ENCODE measurements at regions not wholly inside any gene's neighbourhood (a gene's known extent, or its start where the extent isn't known, plus 50 kb on each side); places are given as distances from the start of the nearest gene placed in this dataset.
A peak's percentile ranks its signal among the peaks of the same experiment; 100 is the strongest.
"Not testable (repeated sequence)": the region's sequence is repeated elsewhere in the genome, so short reads cannot be mapped to it uniquely, and the experiment has no call there.

DNA sequence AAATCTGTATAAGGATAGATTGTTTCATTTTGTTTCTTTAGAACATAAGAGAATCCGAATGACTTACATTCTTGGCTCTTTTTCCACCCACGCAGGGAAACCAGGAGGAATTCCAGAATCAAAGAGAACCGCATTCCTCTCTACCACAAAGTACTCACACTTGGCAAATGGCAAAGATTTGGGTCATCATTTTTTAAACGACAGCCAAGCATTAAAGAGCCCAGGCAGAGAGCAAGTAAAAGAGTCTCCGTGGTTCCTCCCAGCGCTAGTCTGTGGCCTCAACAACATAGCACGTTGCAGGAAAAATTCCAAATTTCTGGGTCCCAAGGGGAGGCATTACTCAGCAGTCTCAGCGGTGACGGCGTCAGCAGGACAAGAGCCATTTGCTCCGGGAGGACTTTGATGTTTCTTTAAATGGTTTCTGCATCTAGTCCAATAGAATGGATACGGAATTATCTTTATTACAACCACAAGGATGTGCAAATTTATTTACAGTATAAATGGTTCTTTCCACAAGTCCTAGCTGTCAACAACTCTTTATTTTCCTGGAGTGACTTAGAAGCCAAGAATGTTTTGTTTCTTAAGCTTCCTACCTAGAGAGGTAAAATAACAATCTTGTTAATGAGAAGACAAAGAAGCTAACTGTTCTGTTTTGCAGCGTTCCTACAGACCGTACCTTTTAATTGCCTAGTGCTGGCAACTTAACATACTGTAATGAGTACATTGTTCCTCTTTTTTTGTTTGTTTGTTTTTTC lies 232.5 kb downstream of the SKIDA1 start:
- no peak for DNase-seq (ENCODE audit: low read depth)

DNA sequence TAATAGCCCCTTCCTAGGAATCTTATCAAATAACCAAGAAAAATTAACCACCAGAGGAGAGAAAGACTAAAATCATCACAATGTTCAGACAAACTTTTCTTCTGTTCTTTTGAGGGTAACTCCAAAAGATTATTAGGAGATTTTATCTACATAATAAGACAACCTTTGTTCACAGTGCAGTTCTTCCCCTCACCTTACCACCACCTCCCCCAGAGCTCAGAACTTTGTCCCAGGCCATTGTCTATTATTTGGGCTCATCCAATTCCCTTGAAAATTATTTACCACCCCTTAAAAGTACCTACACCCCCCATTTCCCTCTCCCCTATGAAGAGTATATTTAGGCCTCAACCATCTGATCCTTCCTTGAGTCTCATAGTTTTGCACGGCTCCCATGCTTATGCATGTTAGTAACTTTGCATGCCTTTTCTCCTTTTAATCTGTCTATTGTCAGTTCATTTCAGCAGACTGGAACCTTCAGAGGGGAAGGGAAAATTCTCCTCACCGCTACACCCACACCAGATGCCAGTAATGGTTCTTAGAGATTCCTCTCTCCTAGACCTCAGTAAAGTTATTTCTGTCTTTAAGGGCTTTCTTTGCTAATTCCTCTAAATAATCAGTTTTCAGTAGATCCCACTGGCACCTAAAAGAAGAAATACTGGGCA lies 234.9 kb downstream of the SKIDA1 start:
- no peak for DNase-seq (ENCODE audit: low read depth)

DNA sequence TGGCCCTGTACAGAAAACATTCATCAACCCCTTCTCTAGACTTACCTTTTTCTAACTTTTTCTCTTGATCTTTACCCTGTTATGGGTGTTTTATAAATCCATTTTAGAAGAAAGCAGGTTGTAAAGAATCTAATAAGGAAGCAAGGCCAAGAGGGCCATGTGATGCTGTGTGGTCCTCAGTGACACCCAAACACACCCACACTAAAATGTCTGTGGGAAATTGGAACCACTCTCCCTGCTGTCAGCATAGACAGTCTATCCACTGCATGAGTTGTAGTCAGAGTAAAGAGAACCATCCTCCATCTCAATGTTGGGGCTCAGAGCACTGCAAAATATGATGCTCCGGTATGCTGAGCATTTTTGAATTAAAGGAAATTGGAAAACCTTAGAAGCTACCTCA lies 235.5 kb downstream of the SKIDA1 start:
- DNase-seq (ENCODE audit: low read depth): no peak

DNA sequence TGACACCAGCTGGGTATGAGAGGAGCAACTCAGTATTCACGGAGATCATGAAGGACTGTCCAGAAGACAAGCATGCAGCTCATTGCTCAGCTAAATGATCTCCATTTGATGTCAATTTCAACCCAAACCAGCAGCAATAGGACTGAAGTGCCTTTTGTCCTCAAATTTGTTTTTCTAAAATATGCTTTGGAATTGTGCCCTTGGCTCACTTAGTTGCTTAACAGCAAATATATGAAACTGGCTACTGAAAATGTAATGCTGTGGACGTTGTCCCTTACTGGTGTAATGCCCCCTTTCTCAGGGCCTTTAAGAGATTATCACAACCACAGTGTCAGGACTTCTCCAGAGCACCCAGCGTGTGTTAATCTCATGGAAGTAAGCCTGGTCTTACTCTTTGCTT lies 236.2 kb downstream of the SKIDA1 start:
- DNase-seq (ENCODE audit: low read depth): no peak

DNA sequence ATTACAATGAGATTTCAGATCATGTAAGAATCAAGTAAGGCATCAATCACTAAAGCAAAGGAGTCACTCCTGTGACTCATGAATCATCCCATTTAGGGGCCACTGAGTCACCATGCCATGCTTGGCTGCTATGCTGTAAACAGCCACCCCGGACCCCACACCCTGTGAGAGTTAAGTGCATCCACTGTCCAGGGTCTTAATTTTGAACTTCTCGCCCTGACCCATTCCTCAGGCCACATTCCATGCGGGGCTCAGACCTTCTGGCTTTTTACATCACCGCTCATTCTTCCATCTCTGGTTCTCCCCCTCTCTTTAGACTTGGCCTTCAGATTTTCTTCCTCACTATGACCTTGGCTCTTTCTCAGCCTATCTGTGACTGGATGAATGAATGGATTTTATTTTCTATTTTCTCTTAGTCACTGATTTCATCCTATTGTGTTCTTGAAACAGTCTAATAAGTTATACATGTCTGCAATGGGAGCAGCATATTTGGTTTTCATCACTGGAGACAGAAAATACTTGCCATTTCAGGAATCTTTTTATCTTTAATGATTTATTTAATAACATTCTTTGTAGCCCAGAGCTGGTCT lies 239.6 kb downstream of the SKIDA1 start:
- DNase-seq (ENCODE audit: low read depth): no peak

DNA sequence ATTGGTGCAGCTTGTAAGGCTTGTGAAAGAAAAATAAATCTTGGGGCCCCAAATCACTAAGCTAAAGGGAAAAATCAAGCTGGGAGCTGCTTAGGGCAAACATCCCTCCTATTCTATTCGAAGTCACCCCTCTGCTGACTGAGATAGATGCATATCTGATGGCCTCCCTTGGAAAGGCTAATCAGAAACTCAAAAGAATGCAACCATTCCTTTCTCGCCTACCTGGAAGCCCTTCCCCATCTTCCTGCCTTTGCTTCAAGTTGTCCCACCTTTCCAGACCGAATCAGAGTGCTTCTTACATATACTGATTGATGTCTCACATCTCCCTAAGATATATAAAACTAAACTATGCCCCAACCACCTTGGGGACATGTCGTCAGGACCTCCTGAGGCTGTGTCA lies 240.3 kb downstream of the SKIDA1 start:
- no peak for DNase-seq (ENCODE audit: low read depth)

DNA sequence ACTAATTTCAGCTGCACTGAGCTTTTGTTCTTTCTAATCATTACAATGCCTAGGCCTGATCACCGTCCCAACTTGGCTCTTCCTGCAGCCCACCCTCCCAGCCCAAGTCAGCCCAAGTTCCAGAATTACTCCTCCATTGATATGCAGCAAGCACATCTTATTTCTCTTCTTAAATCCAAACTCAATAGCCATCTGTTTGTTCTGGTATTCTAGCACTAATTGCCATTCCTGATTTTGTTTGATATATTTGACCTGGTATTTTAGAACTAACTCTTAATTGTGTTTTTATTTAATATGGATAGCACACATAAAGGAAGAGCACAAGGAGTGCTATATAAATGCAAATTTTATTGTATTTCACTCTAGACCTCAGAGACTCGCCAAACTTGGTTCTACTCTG lies 241.2 kb downstream of the SKIDA1 start:
- DNase-seq (ENCODE audit: low read depth): no peak

DNA sequence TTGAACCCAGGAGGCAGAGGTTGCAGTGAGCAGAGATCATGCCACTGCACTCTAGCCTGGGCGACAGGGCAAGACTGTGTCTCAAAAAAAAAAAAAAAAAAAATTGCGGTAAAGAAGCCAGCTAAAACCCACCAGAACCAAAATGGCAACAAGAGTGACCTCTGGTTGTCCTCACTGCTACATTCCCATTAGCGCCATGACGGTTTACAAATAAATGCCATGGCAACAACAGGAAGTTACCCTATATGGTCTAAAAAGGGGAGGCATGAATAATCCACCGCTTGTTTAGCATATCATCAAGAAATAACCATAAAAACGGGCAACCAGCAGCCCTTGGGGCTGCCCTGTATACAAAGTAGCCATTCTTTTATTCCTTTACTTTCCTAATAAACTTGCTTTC lies 242.4 kb downstream of the SKIDA1 start:
- not testable (repeated sequence) for DNase-seq (ENCODE audit: low read depth)

DNA sequence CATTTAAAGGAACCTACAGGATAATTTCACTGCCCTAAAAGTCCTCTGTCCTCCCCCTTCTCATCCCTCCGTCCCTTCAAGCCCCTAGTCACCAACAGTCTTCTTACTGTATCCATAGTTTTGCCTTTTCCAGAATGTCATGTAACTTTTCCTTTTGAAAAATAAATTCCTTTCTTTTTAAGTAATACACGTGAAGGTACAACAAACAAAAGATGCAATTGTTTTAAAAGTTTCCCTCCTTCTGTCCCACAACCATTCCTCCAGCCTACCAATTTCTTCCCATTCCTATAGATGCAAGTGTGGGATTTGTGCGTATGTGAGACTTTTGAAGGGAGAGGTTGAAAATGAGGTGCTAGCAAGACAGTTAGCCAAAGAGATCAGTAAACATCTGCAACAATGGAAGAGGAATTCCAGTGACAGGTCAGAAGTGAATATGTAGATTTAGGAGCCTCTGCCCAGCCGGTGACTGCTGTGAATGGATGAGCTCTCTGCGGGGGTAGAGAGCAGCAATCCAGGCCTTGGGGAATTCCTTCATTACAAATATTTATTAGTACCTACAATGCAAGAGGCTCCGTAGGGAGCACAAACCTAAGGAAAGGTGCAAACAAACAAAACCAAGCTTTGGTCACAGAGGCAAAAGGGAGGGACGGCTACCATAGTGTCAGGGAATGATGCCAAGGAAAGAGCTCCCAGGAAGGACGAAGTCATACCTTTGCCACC lies 243.6 kb downstream of the SKIDA1 start:
- DNase-seq (ENCODE audit: low read depth): no peak

DNA sequence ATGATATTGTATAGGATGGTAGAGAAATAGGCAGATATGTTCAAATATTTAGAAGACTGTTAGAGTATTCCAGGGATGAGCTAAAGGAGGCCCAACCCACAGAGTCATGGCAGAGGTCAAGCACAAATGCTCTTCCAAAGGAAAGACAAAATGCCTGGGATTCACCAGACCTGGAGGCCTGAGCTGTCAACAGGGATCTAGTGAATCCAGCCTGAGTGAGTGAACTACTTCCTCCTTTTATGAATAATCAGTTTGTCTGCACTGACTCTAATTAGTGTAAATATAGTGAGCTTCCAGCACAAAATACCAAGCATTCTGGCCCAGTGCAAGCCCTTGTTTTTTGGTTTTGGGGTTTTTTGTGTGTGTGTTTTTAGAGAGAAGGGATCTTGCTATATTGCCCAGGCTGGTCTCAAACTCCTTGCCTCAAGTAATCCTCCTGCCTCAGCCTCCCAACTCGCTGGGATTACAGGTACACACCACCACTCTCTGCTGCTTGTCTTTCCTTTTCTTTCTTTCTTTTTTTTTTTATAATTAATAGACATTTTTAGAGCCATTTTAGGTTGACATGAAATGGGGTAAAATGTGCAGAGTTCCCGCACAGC lies 244.4 kb downstream of the SKIDA1 start:
- DNase-seq (ENCODE audit: low read depth): no peak

DNA sequence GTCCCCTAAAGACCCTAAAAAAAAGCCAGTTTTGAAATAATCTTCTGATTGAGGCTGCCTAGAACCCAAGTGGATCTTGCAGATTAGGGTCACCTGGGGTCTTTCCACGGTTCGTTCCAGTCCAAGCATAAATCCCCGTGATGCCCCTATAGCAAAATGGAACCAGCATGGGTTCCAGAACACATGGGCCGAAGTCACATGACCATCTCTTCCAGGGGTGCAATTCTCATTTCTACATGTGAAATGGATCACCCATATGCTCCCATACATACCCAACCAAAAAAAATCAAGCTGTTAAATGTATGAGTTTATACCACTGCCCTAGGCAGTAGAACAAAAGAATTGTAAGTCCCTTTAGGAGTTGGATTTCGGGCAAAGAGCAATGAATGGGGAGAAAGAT lies 245.4 kb downstream of the SKIDA1 start:
- DNase-seq (ENCODE audit: low read depth): no peak

DNA sequence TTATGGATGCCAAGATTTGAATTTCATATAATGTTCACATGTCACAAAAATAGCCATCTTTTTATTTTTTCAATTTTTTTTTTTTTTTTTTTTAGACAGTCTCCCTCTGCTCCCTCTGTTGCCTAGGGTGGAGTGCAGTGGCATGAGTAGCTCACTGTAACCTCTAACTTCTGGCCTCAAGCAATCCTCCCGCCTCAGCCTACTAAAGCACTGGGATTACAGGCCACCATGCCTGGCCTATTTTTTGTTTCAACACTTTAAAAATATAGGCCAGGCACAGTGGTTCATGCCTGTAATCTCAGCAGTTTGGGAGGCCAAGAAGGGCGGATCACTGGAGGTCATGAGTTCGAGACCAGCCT lies 246.3 kb downstream of the SKIDA1 start:
- no peak for DNase-seq (ENCODE audit: low read depth)

DNA sequence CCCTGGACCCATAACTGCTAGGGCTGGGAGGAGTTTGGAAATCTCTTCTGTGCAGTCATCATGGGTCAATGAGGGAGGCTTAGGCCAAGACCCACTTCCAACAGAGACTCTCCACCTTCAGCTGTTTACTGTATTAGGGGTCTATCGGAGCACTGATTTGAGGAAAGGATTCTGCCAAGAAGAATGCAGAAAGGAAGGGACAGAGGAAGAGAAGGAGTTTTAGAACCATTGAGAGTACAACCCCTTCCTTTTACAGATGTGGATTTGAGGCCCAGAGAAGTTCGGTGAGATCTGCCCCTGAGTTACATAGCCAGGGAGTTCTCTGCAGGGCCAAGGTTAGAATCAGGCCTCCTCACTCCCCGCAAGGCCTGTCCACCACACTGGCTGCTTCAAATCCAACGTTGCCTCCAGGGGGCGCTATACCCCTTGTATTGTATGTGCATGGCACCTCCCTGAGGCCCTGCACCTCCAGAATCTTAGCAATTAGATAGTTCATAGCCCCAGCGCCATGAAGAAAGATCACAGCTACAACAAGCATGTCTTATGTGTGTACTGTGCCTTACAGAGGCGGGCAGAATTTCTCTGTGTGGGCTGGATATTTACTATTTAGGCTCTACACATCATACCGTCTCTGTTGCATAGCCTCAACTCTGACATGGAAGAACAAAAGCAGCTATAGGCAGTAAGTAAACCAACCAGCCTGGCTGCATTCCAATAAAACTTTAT lies 246.8 kb downstream of the SKIDA1 start:
- DNase-seq (ENCODE audit: low read depth): peak; percentile 56

DNA sequence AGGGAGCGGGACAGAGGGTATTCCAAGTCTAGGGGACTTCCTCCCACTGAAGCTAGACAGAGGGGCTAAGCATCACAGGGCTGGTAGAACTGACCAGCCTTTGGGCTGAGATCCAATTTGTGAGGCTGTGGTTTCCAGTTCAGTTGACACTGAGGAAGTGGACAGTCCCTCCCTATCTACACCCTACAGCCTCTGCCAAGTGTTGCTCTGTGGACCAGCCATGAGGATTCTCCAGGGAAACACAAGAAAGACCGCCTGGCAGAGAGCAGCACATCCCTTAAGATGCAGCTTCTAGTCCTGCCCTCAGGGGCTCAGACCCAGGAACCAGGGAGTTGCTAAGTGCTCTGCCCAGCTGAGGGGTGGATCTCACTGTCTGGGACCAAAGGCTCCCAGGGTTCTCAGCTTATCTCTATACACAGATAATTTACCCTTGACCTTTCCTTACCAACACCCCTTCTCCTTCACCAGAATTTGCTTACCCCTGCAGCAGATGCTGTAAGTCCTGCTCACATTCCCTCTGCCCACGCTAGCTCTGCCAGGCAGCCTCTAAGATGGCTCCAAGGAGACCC lies 252.0 kb downstream of the SKIDA1 start:
- no peak for DNase-seq (ENCODE audit: low read depth)

DNA sequence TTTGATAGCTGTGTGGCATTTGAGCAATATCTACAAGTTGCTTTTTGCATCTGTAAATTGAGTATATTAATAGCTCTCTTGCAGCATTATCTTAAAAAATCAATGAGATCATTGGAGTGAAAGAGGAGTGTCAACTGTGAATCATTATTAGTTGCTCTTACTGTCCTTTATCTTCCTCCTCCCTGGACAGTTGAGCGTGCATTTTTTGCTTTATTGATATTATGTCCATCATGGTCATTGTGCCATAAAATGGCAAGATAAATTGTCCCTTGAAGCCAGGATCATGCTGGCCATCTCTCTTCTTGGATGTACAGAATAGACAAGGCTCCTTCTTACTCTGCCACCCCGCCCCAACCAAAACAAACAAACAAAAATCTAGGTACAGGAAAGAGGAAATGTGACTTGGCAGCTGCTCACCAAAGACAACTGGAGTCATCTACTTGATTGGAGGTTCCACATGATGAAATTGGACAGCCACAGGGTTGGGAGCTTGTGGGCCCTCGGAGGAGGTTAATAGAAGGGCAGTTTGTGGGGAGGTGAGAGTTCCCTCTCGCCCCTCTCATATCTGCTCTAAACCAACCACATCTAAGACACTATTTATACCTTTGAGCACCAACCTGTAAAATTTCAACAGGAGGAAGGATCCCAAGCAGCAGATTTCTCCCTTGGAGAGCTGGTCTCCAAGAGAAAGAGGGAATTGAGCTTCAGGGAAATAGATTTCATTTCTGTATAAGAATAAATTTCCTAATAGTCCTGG lies 252.7 kb downstream of the SKIDA1 start:
- DNase-seq (ENCODE audit: low read depth): no peak

DNA sequence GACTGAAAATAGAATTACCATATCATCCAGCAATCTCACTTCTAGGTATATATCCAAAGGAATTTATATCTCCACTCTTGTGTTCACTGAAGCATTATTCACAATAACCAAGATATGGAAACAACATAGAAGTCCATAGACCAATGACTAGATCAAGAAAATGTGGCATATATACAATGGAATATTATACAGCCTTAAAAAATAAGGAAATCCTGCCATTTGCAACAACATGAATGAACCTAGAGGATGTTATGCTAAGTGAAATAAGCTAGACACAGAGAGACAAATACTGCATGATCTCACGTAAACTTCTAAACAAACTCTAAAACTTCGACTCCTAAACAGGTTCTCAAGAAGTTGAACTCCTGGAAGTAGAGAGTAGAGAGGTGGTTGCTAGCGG lies 254.5 kb downstream of the SKIDA1 start:
- DNase-seq (ENCODE audit: low read depth): no peak

DNA sequence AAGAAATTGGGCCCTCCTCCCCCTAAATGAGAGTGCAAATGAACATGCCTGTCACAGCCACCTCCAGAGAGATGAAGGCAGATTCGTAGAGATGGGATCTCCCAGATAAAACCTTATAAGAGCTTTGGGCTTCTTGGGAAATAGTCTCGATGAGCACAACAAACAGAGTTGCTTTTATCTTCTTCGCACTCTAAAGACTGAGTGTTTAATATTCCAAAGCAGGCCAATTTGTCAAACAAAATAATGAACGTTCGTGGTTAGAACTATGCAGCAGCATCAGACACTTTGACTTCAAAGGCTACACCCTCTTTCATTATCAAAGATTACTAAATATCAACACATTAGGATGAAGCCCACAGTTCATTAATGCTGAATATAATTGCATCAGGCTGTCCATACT lies 256.2 kb downstream of the SKIDA1 start:
- DNase-seq (ENCODE audit: low read depth): no peak

DNA sequence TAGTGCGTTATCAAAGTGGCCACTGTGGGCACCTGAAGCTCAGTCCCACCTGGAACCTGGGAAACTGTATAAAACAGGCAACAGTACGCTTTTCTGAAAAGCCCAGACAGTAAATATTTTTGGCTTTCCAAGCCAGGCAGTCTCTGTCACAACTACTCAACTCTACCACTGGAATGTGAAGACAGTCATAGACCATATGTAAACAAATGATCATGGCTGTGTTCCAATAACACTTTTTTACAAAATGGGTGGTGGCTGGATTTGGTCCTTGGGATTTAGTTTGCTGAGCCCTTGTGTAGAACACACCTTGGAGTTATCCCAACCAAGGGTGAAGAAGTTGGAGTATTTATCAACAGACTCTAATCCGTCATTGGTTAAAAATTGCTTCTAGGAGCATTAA lies 259.9 kb downstream of the SKIDA1 start:
- DNase-seq (ENCODE audit: low read depth): no peak

DNA sequence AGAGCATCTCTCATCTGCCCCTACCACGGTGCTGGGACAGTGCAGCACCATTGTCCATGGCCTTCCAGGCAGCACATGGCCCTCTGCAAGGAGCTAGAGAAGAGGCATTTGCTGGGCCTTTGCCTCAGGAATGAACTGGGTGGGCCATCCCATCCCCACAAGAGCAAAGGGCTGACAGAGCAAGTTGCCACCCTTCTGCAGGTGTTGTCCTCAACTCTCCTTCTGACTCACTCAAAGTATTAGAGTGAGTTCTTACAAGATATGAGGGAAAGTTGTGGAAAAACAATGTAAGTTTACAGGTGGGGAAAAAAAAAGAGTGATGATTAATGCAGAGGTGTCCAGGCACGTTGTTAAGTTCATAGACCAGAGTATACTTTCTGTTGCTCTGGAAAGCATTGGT lies 261.2 kb downstream of the SKIDA1 start:
- no peak for DNase-seq (ENCODE audit: low read depth)

DNA sequence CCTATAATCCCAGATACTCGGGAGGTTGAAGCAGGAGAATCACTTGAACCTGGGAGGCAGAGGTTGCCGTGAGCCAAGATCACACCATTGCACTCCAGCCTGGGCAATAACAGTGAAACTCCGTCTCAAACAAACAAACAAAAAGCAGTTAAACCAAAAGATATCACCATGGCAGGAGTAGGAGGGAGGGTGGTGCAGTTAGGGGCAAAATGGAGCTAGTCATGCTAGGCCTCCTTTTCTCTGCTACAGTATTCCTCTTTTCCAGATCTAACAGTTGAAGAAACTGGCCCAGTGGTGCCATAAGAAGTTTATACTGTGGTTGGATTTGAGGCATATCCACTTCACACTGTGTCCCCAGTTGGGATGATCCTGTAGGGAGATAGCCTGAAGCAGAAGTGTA lies 261.6 kb downstream of the SKIDA1 start:
- no peak for DNase-seq (ENCODE audit: low read depth)

DNA sequence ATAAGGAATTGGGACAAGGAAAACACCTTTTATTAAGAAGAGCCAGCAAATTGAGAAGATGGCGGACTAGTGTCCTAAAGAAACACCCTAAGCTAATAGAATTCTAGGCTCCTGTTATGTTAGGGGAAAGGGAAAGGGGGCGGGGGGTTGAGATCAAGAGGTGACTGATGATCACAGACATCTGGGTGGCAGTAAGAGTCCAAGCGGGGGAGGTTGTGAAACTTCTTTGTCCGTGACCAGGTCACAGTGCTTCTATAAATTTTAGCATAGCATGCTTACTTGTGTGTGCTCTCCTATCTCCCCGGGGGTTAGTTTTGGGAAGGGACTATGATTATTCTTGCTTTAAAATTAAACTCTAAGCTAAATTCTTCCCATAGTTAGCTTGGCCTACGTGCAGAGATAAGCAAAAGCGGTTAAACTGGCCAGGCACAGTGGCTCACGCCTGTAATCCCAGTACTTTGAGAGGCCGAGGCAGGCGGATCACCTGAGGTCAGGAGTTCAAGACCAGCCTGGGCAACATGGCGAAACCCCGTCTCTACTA lies 262.1 kb downstream of the SKIDA1 start:
- no peak for DNase-seq (ENCODE audit: low read depth)

Data from stimulated activated CD8-positive, alpha-beta memory T cell treated with anti-CD3 and anti-CD28 coated beads, Interleukin-15, amount 100 ng/mL, for 24 hours (primary cell).